ENCODE measurements at regions not wholly inside any gene's neighbourhood (a gene's known extent, or its start where the extent isn't known, plus 50 kb on each side); places are given as distances from the start of the nearest gene placed in this dataset.

- H3K36me3 ChIP-seq: no peaks in the 10 kb centered on the region
- 65 to 76% methylated on average over 5 of the region's 5 CpGs for WGBS, 2 donors
- DNase-seq (no peak), ATAC-seq (no peak), FAIRE-seq (no peak)
- no peaks in the 10 kb centered on the region for H3K9me3 ChIP-seq
- H3K27ac ChIP-seq: no peak overlapping the region
- H3K4me3 ChIP-seq: no peak overlapping the region
- intact Hi-C loops (cut with DNase I): no loop called here
- no peaks in the 10 kb centered on the region for H3K4me1 ChIP-seq
- no peak for TF ChIP-seq CTCF (IDR thresholded peaks at IDR 0.05)
- no peaks in the 10 kb centered on the region for H3K27me3 ChIP-seq
These were observed 67.0 kb upstream of the PLXNA4 start for GRCh38 chr7:132643302-132643701.

- H3K4me1 ChIP-seq: no peaks in the 10 kb centered on the region
- DNase-seq (no peak), FAIRE-seq (no peak), ATAC-seq (no peak)
- no peak overlapping the region for H3K4me3 ChIP-seq
- intact Hi-C loops (cut with DNase I): no loop called here
- H3K27ac ChIP-seq: no peak overlapping the region
- H3K36me3 ChIP-seq: no peaks in the 10 kb centered on the region
- H3K9me3 ChIP-seq: no peaks in the 10 kb centered on the region
- WGBS, 2 donors: 89 to 96% methylated on average over 1 of the region's 1 CpG
- TF ChIP-seq CTCF (IDR thresholded peaks at IDR 0.05): no peak
- no peaks in the 10 kb centered on the region for H3K27me3 ChIP-seq
These were observed 65.0 kb upstream of the PLXNA4 start for GRCh38 chr7:132641238-132641637.

GRCh38 chr7:132639983-132640382 lies 63.7 kb upstream of the PLXNA4 start:
- Histone ChIP-seq H3K9me3 (no peaks in the 10 kb centered on the region), H3K27ac (no peak overlapping the region), H3K36me3 (no peaks in the 10 kb centered on the region), H3K4me1 (no peaks in the 10 kb centered on the region), H3K27me3 (no peaks in the 10 kb centered on the region), H3K4me3 (no peak overlapping the region)
- FAIRE-seq (no peak), ATAC-seq (no peak), DNase-seq (no peak)
- WGBS, 2 donors: 78 to 81% methylated on average over 5 of the region's 5 CpGs
- intact Hi-C loops (cut with DNase I): no loop called here
- TF ChIP-seq CTCF (IDR thresholded peaks at IDR 0.05): no peak

GRCh38 chr7:132638000-132638399 lies 61.7 kb upstream of the PLXNA4 start:
- WGBS, 2 donors: 84 to 91% methylated on average over 6 of the region's 6 CpGs
- H3K27me3 ChIP-seq: no peaks in the 10 kb centered on the region
- ATAC-seq: no peak
- H3K27ac ChIP-seq: no peak overlapping the region
- no peak overlapping the region for H3K4me3 ChIP-seq
- DNase-seq: no peak
- no peaks in the 10 kb centered on the region for H3K36me3 ChIP-seq
- H3K4me1 ChIP-seq: no peaks in the 10 kb centered on the region
- FAIRE-seq: no peak
- H3K9me3 ChIP-seq: no peaks in the 10 kb centered on the region
- intact Hi-C loops (cut with DNase I): no loop called here
- TF ChIP-seq CTCF (IDR thresholded peaks at IDR 0.05): no peak

- Histone ChIP-seq H3K4me3 (no peak overlapping the region), H3K27ac (no peak overlapping the region), H3K9me3 (no peaks in the 10 kb centered on the region), H3K4me1 (no peaks in the 10 kb centered on the region), H3K27me3 (no peaks in the 10 kb centered on the region), H3K36me3 (no peaks in the 10 kb centered on the region)
- intact Hi-C loops (cut with DNase I): no loop called here
- ATAC-seq: no peak
- no peak for TF ChIP-seq CTCF (IDR thresholded peaks at IDR 0.05)
- FAIRE-seq: no peak
- DNase-seq: no peak
- WGBS, 2 donors: 74 to 80% methylated on average over 4 of the region's 4 CpGs
These were observed 60.3 kb upstream of the PLXNA4 start for GRCh38 chr7:132636581-132636980.
